ENCODE measurements at regions not wholly inside any gene's neighbourhood (a gene's known extent, or its start where the extent isn't known, plus 50 kb on each side); places are given as distances from the start of the nearest gene placed in this dataset.

DNA sequence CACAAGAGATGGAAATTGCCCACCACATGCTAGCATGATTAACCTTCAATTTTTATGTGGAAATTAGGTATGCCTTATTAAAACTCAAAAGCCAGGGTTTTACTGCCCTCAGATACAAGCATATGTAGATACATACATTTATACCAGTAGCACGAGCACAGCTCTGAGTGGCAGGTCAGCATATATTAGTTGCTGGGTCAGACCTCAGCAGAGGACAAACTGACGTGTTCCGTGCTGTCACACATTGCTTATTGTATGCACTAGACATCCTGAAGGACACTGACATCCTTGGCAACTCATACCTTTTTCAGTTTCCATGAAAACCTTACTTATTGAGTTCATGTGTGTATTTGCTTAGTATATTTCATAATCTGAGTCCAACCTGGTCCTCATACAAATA, 307.7 kb downstream of the TLE1 start:
- H3K9me3 ChIP-seq (ENCODE audit: control insufficient read depth in 1 of 2, low read length in 2 of 2), result no peaks in the 10 kb centered on the region
- H3K4me1 ChIP-seq (ENCODE audit: control insufficient read depth in 1 of 2, insufficient read depth in 2 of 2, low read length in 2 of 2), result no peaks in the 10 kb centered on the region
- no peak overlapping the region for H3K4me3 ChIP-seq (ENCODE audit: low read depth in 1 of 2, low read length in 2 of 2)
- H3K9ac ChIP-seq (ENCODE audit: low read depth in 1 of 2, low read length in 2 of 2), result no peak overlapping the region
- H3K27ac ChIP-seq (ENCODE audit: low read depth, low read length), result no peak overlapping the region
- no peaks in the 10 kb centered on the region for H3K36me3 ChIP-seq (ENCODE audit: control insufficient read depth in 1 of 2, insufficient read depth in 2 of 2, low read length in 2 of 2)
- no peaks in the 10 kb centered on the region for H3K27me3 ChIP-seq (ENCODE audit: control insufficient read depth in 1 of 2, insufficient read depth in 2 of 2, low read length in 2 of 2)

DNA sequence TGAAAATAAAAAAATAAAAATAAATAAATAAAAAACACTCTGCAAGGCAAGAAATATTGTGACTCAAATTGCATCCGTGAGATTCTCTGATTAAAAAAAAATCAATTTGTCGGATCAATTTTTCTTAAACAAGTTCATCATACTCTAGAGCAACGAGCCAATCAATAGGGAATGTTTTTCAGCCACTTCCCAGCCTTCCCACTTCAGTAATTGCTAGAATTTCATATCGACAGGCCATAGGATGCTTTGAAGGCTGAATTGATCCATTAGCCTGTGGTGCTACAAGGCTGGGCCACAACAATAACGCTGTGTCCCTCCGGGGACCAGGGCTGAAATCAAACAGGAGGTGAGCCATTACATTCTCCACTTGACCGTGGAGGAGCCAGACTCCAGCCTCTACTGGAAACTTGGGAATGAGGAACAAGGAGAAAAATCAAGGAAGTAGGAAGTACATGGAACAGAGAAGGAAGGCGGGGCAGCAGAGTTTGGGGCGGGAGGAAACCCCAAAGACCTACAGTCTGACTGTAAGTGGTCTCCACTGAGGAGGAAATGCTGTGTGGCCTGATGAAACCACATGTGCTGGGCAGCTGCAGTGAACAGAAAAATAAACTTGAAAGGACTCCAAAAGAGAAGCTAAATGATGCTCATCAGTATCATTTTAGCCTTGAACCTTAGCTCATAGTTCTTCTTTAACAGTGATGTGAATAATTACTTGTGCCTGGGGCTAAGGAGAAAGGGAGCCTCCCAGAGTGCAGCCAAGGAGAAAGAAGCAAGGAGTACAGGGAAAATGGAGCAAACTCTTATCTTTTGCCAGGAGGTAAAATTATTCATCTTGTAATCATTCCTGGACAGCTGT, 308.6 kb downstream of the TLE1 start:
- H3K4me1 ChIP-seq (ENCODE audit: control insufficient read depth in 1 of 2, insufficient read depth in 2 of 2, low read length in 2 of 2), result no peaks in the 10 kb centered on the region

DNA sequence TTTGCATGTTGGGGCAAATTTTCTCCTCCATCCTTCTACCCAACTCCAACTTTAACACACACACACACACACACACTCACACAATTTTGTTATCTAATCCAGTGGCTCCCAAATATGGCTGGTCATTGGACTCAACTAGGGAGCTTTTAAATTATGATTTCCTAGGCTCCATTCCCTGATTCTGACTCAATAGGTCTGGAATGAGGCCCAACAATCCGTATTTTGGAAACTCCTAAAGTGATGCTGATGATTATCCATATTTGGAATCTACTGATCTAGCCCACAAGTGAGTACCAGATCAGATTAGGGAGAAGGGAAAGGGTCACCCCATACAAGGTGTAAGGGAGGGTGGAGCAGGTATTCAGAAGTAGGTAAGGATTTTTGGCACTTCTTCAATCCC, 309.7 kb downstream of the TLE1 start:
- no peaks in the 10 kb centered on the region for H3K27me3 ChIP-seq (ENCODE audit: control insufficient read depth in 1 of 2, insufficient read depth in 2 of 2, low read length in 2 of 2)
- H3K4me1 ChIP-seq (ENCODE audit: control insufficient read depth in 1 of 2, insufficient read depth in 2 of 2, low read length in 2 of 2), result no peaks in the 10 kb centered on the region
- no peaks in the 10 kb centered on the region for H3K36me3 ChIP-seq (ENCODE audit: control insufficient read depth in 1 of 2, insufficient read depth in 2 of 2, low read length in 2 of 2)
- no peak overlapping the region for H3K27ac ChIP-seq (ENCODE audit: low read depth, low read length)
- no peaks in the 10 kb centered on the region for H3K9me3 ChIP-seq (ENCODE audit: control insufficient read depth in 1 of 2, low read length in 2 of 2)
- H3K9ac ChIP-seq (ENCODE audit: low read depth in 1 of 2, low read length in 2 of 2), result no peak overlapping the region
- no peak overlapping the region for H3K4me3 ChIP-seq (ENCODE audit: low read depth in 1 of 2, low read length in 2 of 2)

More for the DNA sequence above, 308.6 kb downstream of the TLE1 start:
- H3K27me3 ChIP-seq (ENCODE audit: control insufficient read depth in 1 of 2, insufficient read depth in 2 of 2, low read length in 2 of 2), result no peaks in the 10 kb centered on the region
- H3K36me3 ChIP-seq (ENCODE audit: control insufficient read depth in 1 of 2, insufficient read depth in 2 of 2, low read length in 2 of 2), result no peaks in the 10 kb centered on the region
- H3K9ac ChIP-seq (ENCODE audit: low read depth in 1 of 2, low read length in 2 of 2), result no peak overlapping the region
- no peak overlapping the region for H3K27ac ChIP-seq (ENCODE audit: low read depth, low read length)
- no peaks in the 10 kb centered on the region for H3K9me3 ChIP-seq (ENCODE audit: control insufficient read depth in 1 of 2, low read length in 2 of 2)
- no peak overlapping the region for H3K4me3 ChIP-seq (ENCODE audit: low read depth in 1 of 2, low read length in 2 of 2)

DNA sequence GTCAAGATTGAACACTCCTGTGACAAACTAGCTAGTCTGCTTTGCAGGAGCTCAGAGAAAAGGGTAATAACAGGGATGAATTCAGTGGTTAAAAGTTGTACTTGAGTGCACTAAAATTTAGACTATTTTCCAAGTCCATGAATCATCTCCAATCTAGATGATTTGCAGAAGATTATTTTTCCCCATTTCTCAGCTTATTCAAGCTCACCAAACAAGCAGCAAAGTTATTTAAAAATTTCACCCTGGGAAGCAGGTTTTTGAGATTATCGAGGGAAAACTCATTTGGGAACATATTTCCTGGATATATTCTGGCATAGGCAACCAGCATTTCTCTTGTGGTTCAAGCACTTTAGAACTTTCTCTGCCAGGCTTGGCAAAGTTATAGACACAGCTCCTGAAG, 311.4 kb downstream of the TLE1 start:
- Histone ChIP-seq H3K4me1 (ENCODE audit: control insufficient read depth in 1 of 2, insufficient read depth in 2 of 2, low read length in 2 of 2) (no peaks in the 10 kb centered on the region), H3K36me3 (ENCODE audit: control insufficient read depth in 1 of 2, insufficient read depth in 2 of 2, low read length in 2 of 2) (no peaks in the 10 kb centered on the region), H3K27me3 (ENCODE audit: control insufficient read depth in 1 of 2, insufficient read depth in 2 of 2, low read length in 2 of 2) (no peaks in the 10 kb centered on the region), H3K4me3 (ENCODE audit: low read depth in 1 of 2, low read length in 2 of 2) (no peak overlapping the region), H3K9ac (ENCODE audit: low read depth in 1 of 2, low read length in 2 of 2) (no peak overlapping the region), H3K27ac (ENCODE audit: low read depth, low read length) (no peak overlapping the region), H3K9me3 (ENCODE audit: control insufficient read depth in 1 of 2, low read length in 2 of 2) (no peaks in the 10 kb centered on the region)

DNA sequence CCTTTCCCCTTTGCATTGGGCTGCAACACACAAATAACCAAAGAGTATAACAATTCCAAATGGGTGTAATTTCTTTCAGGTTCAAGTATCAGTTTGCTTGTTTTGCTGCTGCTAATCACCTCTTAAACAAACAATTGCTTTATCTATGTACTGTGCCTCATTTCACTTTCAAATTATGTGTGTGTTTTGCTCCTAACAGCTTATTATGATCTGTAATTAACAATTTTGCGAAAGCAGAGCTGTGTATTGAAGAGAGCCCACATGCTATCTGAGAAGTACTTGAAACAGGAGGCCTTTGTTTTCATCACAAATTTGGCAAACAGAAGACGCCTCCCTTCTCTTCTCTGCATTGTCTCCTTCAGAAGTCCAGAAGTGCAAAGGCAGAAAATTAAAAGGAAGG, 312.0 kb downstream of the TLE1 start:
- Histone ChIP-seq H3K9ac (ENCODE audit: low read depth in 1 of 2, low read length in 2 of 2) (no peak overlapping the region), H3K4me3 (ENCODE audit: low read depth in 1 of 2, low read length in 2 of 2) (no peak overlapping the region), H3K27me3 (ENCODE audit: control insufficient read depth in 1 of 2, insufficient read depth in 2 of 2, low read length in 2 of 2) (no peaks in the 10 kb centered on the region), H3K9me3 (ENCODE audit: control insufficient read depth in 1 of 2, low read length in 2 of 2) (no peaks in the 10 kb centered on the region), H3K4me1 (ENCODE audit: control insufficient read depth in 1 of 2, insufficient read depth in 2 of 2, low read length in 2 of 2) (no peaks in the 10 kb centered on the region), H3K36me3 (ENCODE audit: control insufficient read depth in 1 of 2, insufficient read depth in 2 of 2, low read length in 2 of 2) (no peaks in the 10 kb centered on the region), H3K27ac (ENCODE audit: low read depth, low read length) (no peak overlapping the region)

DNA sequence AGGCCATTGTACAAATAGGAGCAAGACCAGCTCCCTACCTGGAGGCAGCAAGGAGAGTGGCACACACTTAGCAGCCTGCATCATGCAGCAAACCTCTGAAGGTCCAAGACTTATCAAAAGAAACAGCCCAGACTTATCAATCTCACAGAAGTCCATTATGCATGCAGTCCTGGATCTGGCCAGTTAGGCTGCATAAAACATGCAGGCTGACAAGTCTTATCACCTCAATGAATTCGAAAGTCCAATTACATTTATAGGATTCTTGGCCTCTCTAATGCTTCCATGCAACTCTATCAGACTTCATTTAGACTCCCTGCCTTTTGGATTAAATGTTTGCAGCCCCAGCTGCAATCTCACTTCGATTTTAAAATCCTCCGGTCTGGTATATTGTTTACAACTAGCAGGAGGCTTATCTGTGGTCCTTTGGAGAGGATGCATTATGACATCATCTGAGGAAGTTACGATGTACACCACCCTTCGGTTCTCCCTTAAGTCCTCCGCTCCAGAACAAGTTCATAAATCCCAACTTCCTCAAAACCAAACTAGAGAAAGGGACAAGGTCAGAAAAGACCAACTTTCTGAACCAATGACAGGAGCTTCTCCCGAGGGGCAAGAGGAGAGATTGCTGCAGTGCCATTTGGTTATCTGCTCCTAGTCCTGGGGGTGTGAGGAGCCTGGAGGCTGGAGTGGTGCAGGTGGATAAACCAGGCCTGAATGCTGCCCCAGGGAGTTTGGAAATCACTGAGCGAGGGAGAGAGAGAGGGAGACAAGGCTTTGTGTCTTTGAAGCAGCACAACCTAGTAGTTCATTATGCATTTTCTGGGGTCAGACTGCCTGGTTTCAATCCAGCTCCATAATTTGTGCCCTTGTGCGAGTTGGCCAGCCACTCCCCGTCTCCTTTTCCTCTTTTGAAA, 313.9 kb downstream of the TLE1 start:
- Histone ChIP-seq H3K4me1 (ENCODE audit: control insufficient read depth in 1 of 2, insufficient read depth in 2 of 2, low read length in 2 of 2) (no peaks in the 10 kb centered on the region), H3K9me3 (ENCODE audit: control insufficient read depth in 1 of 2, low read length in 2 of 2) (no peaks in the 10 kb centered on the region), H3K36me3 (ENCODE audit: control insufficient read depth in 1 of 2, insufficient read depth in 2 of 2, low read length in 2 of 2) (no peaks in the 10 kb centered on the region), H3K4me3 (ENCODE audit: low read depth in 1 of 2, low read length in 2 of 2) (no peak overlapping the region), H3K27me3 (ENCODE audit: control insufficient read depth in 1 of 2, insufficient read depth in 2 of 2, low read length in 2 of 2) (no peaks in the 10 kb centered on the region), H3K9ac (ENCODE audit: low read depth in 1 of 2, low read length in 2 of 2) (no peak overlapping the region), H3K27ac (ENCODE audit: low read depth, low read length) (no peak overlapping the region)

DNA sequence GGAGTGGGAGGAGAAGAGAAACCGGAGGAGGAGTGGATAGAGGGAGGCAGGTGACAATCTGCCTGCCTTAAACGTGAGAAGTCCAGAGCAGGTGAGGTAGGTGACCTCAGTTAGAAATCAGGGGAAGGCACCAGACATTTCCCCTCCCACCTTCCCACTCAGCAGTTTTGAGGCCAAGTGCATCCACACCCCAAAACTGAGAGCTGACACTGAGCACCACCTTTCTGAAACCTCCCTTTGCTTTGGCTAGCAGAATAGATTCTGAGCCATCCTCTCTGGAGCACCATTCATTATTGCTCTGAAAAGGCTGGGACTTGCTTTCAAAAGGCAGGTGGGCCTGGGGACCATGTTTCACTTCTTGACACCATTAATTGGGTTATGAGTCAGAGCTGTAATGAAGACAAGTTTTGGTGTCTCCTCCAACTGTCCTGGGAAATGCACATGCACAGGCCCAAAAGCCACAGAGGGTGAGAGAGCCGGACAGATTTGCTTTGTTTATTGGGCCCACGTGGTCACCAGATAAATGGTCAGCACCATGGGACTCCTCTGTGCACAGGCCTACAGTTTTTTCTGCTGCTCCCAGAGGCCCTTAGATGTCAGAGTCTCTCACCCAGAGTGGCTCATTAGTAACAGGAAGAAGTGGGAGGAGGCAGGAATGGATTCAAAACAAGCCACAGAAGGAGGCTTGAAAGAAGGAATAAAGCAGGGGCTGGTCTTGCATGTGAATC, 314.7 kb downstream of the TLE1 start:
- Histone ChIP-seq H3K4me3 (ENCODE audit: low read depth in 1 of 2, low read length in 2 of 2) (no peak overlapping the region), H3K27me3 (ENCODE audit: control insufficient read depth in 1 of 2, insufficient read depth in 2 of 2, low read length in 2 of 2) (no peaks in the 10 kb centered on the region), H3K36me3 (ENCODE audit: control insufficient read depth in 1 of 2, insufficient read depth in 2 of 2, low read length in 2 of 2) (no peaks in the 10 kb centered on the region), H3K27ac (ENCODE audit: low read depth, low read length) (no peak overlapping the region), H3K4me1 (ENCODE audit: control insufficient read depth in 1 of 2, insufficient read depth in 2 of 2, low read length in 2 of 2) (no peaks in the 10 kb centered on the region), H3K9ac (ENCODE audit: low read depth in 1 of 2, low read length in 2 of 2) (no peak overlapping the region), H3K9me3 (ENCODE audit: control insufficient read depth in 1 of 2, low read length in 2 of 2) (no peaks in the 10 kb centered on the region)

DNA sequence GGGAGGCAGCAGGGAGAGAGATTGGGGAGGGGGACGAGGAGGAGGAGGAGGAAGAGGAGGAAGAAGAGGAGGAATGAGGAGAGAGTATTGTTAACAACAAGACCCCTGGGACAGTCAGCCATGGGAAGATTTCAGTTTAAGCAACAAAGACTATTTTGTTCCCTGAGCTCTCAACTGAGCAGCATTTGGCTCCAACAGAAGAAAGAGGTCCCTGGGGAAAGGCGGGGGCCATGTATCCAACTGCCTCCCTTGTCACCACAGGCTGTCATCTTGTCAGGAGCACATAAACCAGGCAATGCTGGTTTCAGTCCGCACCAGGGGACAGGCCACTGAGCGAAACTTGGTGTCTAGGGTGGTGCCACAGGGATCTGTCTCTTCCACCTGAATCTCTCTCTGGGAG, 316.1 kb downstream of the TLE1 start:
- H3K27ac ChIP-seq (ENCODE audit: low read depth, low read length), result no peak overlapping the region
- no peaks in the 10 kb centered on the region for H3K36me3 ChIP-seq (ENCODE audit: control insufficient read depth in 1 of 2, insufficient read depth in 2 of 2, low read length in 2 of 2)
- no peaks in the 10 kb centered on the region for H3K27me3 ChIP-seq (ENCODE audit: control insufficient read depth in 1 of 2, insufficient read depth in 2 of 2, low read length in 2 of 2)
- H3K4me1 ChIP-seq (ENCODE audit: control insufficient read depth in 1 of 2, insufficient read depth in 2 of 2, low read length in 2 of 2), result no peaks in the 10 kb centered on the region
- no peaks in the 10 kb centered on the region for H3K9me3 ChIP-seq (ENCODE audit: control insufficient read depth in 1 of 2, low read length in 2 of 2)
- H3K4me3 ChIP-seq (ENCODE audit: low read depth in 1 of 2, low read length in 2 of 2), result no peak overlapping the region
- H3K9ac ChIP-seq (ENCODE audit: low read depth in 1 of 2, low read length in 2 of 2), result no peak overlapping the region

DNA sequence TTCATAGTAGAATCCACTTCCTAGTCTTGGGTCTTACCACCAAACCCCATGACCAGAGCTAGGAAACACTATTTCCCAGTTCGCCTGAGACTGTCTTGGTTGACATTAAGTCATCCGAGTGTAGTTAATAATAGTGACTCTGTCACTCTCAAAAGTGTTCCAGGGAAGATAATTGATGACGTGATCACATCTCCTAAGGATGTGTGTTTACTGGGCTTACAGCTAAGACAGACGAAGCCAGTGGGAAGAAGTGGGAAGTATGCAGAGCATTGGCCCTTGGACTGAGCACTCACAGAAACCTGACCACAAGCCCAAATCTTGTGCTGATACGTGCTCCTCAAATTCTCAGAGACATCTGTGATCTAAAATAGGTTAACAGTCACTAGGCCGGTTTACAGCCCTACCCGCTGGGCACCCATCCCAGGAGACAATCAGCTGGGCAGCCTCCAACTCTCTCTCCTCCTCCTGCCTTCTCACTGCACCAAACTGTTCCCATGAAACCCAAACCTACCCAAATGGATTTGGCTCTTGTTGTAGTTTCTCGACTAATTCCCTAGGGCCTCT, 316.6 kb downstream of the TLE1 start:
- Histone ChIP-seq H3K9me3 (ENCODE audit: control insufficient read depth in 1 of 2, low read length in 2 of 2) (no peaks in the 10 kb centered on the region), H3K4me1 (ENCODE audit: control insufficient read depth in 1 of 2, insufficient read depth in 2 of 2, low read length in 2 of 2) (no peaks in the 10 kb centered on the region), H3K4me3 (ENCODE audit: low read depth in 1 of 2, low read length in 2 of 2) (no peak overlapping the region), H3K27me3 (ENCODE audit: control insufficient read depth in 1 of 2, insufficient read depth in 2 of 2, low read length in 2 of 2) (no peaks in the 10 kb centered on the region), H3K9ac (ENCODE audit: low read depth in 1 of 2, low read length in 2 of 2) (no peak overlapping the region), H3K36me3 (ENCODE audit: control insufficient read depth in 1 of 2, insufficient read depth in 2 of 2, low read length in 2 of 2) (no peaks in the 10 kb centered on the region), H3K27ac (ENCODE audit: low read depth, low read length) (no peak overlapping the region)
